Fibroblast of skin of scalp (primary cell): ENCODE measurements at regions not wholly inside any gene's neighbourhood (a gene's known extent, or its start where the extent isn't known, plus 50 kb on each side); places are given as distances from the start of the nearest gene placed in this dataset.
"Not testable (repeated sequence)": the region's sequence is repeated elsewhere in the genome, so short reads cannot be mapped to it uniquely, and the experiment has no call there.

Source experiments
- DNase-seq: peaks from one replicate; pipeline ENCODE4 v3.0.0-alpha.2; 2013

DNA sequence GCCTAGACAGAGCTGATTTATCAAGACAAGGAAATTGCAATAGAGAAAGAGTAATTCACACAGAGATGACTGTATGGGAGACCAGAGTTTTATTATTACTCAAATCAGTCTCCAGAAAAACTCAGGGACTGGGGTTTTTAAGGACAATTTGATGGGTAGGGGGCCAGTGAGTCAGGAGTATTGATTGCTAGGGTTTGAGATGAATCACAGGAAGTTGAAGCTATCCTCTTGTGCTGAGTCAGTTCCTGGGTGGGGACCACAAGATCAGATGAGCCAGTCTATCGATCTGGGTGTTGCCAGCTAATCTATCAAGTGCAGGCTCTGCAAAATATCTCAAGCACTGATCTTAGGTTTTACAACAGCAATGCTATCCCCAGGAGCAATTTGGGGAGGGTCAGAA lies 87.4 kb upstream of the TGIF2LY start:
- DNase-seq = not testable (repeated sequence)

DNA sequence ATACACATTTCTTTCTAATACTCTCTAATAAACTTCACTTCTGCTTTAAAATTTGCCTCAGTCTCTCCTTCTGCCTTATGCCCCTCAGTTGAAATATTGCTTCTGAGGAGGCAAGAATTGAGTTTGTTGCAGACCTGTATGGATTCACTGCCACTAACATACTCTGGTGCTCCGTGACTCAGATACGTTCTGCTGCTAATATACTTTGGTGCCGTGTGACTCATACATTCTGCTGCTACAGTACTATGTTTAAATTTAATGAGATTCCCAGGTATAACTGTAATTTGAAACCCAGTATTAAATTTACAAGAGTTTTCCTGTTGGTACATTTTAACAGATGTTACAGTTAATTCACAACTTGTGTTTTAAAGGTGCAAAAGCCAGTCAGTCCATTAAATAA lies 84.3 kb upstream of the TGIF2LY start:
- not testable (repeated sequence) for DNase-seq

DNA sequence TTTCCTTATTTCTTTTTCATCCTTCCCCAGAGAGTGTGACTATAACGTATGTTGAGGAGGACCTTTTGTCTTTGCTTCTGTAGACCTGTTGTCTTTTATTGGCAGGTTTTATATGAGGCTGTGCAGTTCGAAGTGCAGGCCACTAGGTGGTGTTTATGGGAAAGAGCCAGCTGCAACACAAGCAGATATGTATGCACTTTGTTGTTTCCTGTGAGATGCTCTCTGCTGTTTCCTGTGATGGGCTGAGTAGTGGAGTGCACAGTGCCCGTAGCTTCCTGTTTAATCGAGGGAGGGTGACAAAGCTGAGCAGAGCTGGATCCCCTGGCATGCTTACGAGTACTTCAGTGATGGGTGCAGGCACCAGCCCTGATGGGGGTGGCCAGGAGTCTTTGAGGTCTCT lies 51.8 kb upstream of the TGIF2LY start:
- DNase-seq = peak; percentile 0
